DND-41 (cell line): ENCODE measurements at regions not wholly inside any gene's neighbourhood (a gene's known extent, or its start where the extent isn't known, plus 50 kb on each side); places are given as distances from the start of the nearest gene placed in this dataset.

Experiments used
- ATAC-seq: fragments of 200-7000 bp; cut with Tn5 transposase; 3 replicates; pipeline ENCODE4 v1.9.1; 2021; ENCODE audit warnings: low read depth; ENCODE audit not compliant: insufficient read depth
- DNase-seq: peaks from one replicate; pipeline ENCODE4 v3.0.0-alpha.2; 2020
- H2AFZ ChIP-seq: 2 replicates; pipeline ENCODE4 v1.6.0; 2012; ENCODE audit warnings: low read depth, low read length
- H3K27ac ChIP-seq: 2 replicates; pipeline ENCODE4 v1.5.1; 2012; ENCODE audit warnings: low read length, inconsistent platforms
- H3K27me3 ChIP-seq: fragments of 200-600 bp; sonication (generic); 2 replicates; pipeline ENCODE4 v1.6.0; 2012; ENCODE audit warnings: low read length, mild to moderate bottlenecking, inconsistent platforms; ENCODE audit not compliant: insufficient read depth, poor library complexity
- H3K36me3 ChIP-seq: 2 replicates; pipeline ENCODE4 v1.5.1; 2012; ENCODE audit warnings: low read length, inconsistent platforms; ENCODE audit not compliant: insufficient read depth
- H3K4me1 ChIP-seq: 2 replicates; pipeline ENCODE4 v1.5.1; 2012; ENCODE audit warnings: mild to moderate bottlenecking, low read length; ENCODE audit not compliant: insufficient read depth
- H3K4me2 ChIP-seq: 2 replicates; pipeline ENCODE4 v1.6.0; 2012; ENCODE audit warnings: mild to moderate bottlenecking, moderate library complexity, low read length, inconsistent platforms; ENCODE audit not compliant: insufficient read depth
- H3K4me3 ChIP-seq, 2 experiments: fragments of 200-600 bp in 1 of 2; shearing (Covaris generic) in 1 of 2; 2 replicates each; pipeline ENCODE4 v1.5.1; 2012 to 2016; ENCODE audit warnings: inconsistent platforms in 2 of 2, low read length in 2 of 2, mild to moderate bottlenecking in 2 of 2, low read depth in 1 of 2, moderate library complexity in 1 of 2
- H3K79me2 ChIP-seq: 2 replicates; pipeline ENCODE4 v1.6.0; 2012; ENCODE audit warnings: low read length, inconsistent platforms; ENCODE audit not compliant: insufficient read depth
- H3K9ac ChIP-seq: 2 replicates; pipeline ENCODE4 v1.6.0; 2012; ENCODE audit warnings: low read depth, mild to moderate bottlenecking, inconsistent platforms, low read length, moderate library complexity
- H3K9me3 ChIP-seq: 2 replicates; pipeline ENCODE4 v1.5.1; 2012; ENCODE audit warnings: low read length, moderate library complexity, mild to moderate bottlenecking, inconsistent platforms; ENCODE audit not compliant: insufficient read depth, severe bottlenecking
- H4K20me1 ChIP-seq: 2 replicates; pipeline ENCODE4 v1.6.0; 2012; ENCODE audit warnings: low read length; ENCODE audit not compliant: insufficient read depth
- EZH2 ChIP-seq: IDR thresholded peaks from 3 replicates; pipeline ENCODE4 v1.6.1; 2012; ENCODE audit warnings: borderline replicate concordance, low read depth, mild to moderate bottlenecking, moderate library complexity, low read length, inconsistent platforms; ENCODE audit not compliant: severe bottlenecking
- TF ChIP-seq, protein P1 (sequence below): IDR thresholded peaks from 2 replicates; pipeline ENCODE4 v1.5.1; 2012; ENCODE audit warnings: borderline replicate concordance, low read length, moderate library complexity, mild to moderate bottlenecking; ENCODE audit not compliant: poor library complexity, severe bottlenecking; ENCODE audit errors: extremely low read depth

DNA sequence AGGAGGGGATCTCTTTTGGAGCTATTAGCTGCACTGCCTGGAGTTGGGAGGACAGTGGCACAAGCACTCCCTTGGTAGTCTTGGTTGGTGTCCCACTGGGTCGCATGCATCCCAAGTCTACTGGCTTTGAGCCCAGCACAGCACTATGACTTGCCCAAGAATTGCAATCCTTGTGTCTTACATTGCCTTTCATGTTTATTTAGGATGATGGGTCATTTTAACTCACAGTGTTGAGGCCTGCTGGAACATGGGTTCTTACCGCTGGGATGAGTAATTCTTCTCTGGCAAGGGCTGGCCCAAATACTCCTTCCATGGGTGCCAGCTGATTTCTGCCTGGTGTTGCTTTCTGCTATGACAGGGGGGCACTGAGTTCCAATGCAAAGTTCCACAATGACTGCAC is 185.5 kb downstream of the TEX13C start:
- Histone ChIP-seq H3K36me3 (no peaks in the 10 kb centered on the region), H2AFZ (no peak overlapping the region), H3K4me3 (no peak overlapping the region), H3K79me2 (no peaks in the 10 kb centered on the region), H3K4me2 (no peak overlapping the region), H3K4me1 (no peaks in the 10 kb centered on the region), H4K20me1 (no peaks in the 10 kb centered on the region), H3K27ac (no peak overlapping the region), H3K27me3 (no peaks in the 10 kb centered on the region), H3K9me3 (no peaks in the 10 kb centered on the region), H3K9ac (no peak overlapping the region)
- ATAC-seq: no peak
- no peak for DNase-seq
- no peak for TF ChIP-seq EZH2
- TF ChIP-seq, protein P1, sequence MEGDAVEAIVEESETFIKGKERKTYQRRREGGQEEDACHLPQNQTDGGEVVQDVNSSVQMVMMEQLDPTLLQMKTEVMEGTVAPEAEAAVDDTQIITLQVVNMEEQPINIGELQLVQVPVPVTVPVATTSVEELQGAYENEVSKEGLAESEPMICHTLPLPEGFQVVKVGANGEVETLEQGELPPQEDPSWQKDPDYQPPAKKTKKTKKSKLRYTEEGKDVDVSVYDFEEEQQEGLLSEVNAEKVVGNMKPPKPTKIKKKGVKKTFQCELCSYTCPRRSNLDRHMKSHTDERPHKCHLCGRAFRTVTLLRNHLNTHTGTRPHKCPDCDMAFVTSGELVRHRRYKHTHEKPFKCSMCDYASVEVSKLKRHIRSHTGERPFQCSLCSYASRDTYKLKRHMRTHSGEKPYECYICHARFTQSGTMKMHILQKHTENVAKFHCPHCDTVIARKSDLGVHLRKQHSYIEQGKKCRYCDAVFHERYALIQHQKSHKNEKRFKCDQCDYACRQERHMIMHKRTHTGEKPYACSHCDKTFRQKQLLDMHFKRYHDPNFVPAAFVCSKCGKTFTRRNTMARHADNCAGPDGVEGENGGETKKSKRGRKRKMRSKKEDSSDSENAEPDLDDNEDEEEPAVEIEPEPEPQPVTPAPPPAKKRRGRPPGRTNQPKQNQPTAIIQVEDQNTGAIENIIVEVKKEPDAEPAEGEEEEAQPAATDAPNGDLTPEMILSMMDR: no peak

DNA sequence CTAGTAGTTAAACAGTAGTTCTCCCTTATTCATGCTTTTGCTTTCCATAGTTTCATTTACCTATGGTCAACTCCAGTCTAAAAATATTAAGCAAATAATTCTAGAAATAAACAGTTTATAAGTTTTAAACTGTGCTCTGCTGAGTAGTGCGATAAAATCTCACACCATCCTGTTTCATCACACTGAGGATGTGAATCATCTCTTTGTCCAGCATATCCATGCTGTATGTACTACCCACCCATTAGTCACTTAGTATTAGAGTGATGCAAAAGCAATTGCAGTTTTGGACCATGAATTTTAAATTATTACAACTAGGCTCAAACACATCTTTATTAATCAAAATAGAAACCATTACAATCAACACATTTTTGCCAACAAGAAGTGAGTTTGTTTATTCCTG is 187.4 kb downstream of the TEX13C start:
- H3K4me3 ChIP-seq: no peak overlapping the region
- TF ChIP-seq EZH2: no peak
- TF ChIP-seq, protein P1: no peak
- H4K20me1 ChIP-seq: no peaks in the 10 kb centered on the region
- H3K4me1 ChIP-seq: no peaks in the 10 kb centered on the region
- H3K9ac ChIP-seq: no peak overlapping the region
- H2AFZ ChIP-seq: no peak overlapping the region
- DNase-seq (no peak), ATAC-seq (no peak)
- no peaks in the 10 kb centered on the region for H3K27me3 ChIP-seq
- no peaks in the 10 kb centered on the region for H3K36me3 ChIP-seq
- no peak overlapping the region for H3K4me2 ChIP-seq
- H3K9me3 ChIP-seq: no peaks in the 10 kb centered on the region
- no peak overlapping the region for H3K27ac ChIP-seq
- H3K79me2 ChIP-seq: no peaks in the 10 kb centered on the region

DNA sequence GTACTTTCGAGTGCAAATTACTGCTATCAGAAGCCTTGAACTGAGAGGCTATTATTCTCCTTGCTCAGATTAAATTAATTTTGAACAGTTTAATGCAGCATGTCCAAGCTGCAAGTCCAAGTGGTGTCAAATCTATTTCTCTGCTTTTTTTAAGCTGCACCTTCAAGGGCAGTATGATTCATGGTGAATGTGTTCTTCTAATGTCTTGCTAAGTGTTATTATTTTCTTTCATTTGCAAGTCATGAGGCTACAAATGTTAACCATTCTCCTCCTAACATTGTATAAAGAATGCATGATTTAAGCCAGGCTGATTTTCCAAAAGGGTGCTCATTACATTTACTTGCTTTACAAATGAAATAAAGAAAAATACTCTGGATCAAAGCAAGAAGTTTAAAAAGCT is 200.4 kb downstream of the TEX13C start:
- H2AFZ ChIP-seq: no peak overlapping the region
- H4K20me1 ChIP-seq: no peaks in the 10 kb centered on the region
- ATAC-seq (no peak), DNase-seq (no peak)
- no peak for TF ChIP-seq EZH2
- TF ChIP-seq, protein P1: no peak
- no peaks in the 10 kb centered on the region for H3K36me3 ChIP-seq
- H3K27me3 ChIP-seq: no peaks in the 10 kb centered on the region
- H3K4me1 ChIP-seq: no peaks in the 10 kb centered on the region
- H3K9me3 ChIP-seq: no peaks in the 10 kb centered on the region
- no peak overlapping the region for H3K4me3 ChIP-seq
- no peak overlapping the region for H3K4me2 ChIP-seq
- H3K27ac ChIP-seq: no peak overlapping the region
- H3K9ac ChIP-seq: no peak overlapping the region
- no peaks in the 10 kb centered on the region for H3K79me2 ChIP-seq

DNA sequence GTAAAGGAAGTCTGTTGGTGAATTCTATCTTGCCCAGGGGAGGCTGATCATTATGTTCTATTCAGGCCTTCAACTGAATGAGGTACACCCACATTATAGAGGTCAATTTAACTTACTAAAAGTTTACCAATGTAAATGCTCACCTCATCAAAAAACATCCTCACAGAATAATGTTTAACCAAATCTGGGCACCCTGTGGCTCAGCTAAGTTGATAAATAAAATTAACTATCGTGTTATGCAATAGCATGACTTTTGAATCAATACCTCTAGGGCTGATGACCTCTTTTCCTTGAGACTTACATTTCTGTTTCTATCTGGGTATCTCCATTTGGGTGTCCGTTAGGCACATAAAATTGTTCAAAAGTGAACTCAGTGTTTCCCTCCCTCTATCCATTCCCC is 203.1 kb downstream of the TEX13C start:
- TF ChIP-seq, protein P1: no peak
- TF ChIP-seq EZH2: no peak
- H3K79me2 ChIP-seq: no peaks in the 10 kb centered on the region
- H3K9me3 ChIP-seq: no peaks in the 10 kb centered on the region
- H4K20me1 ChIP-seq: no peaks in the 10 kb centered on the region
- H3K27me3 ChIP-seq: no peaks in the 10 kb centered on the region
- no peaks in the 10 kb centered on the region for H3K36me3 ChIP-seq
- no peak for DNase-seq
- no peak overlapping the region for H3K4me2 ChIP-seq
- H3K4me3 ChIP-seq: no peak overlapping the region
- H3K27ac ChIP-seq: no peak overlapping the region
- H3K9ac ChIP-seq: no peak overlapping the region
- ATAC-seq: no peak
- H2AFZ ChIP-seq: no peak overlapping the region
- no peaks in the 10 kb centered on the region for H3K4me1 ChIP-seq
